Aorta (tissue), 5 donors: ENCODE measurements at regions not wholly inside any gene's neighbourhood (a gene's known extent, or its start where the extent isn't known, plus 50 kb on each side); places are given as distances from the start of the nearest gene placed in this dataset.
A peak's percentile ranks its signal among the peaks of the same experiment; 100 is the strongest.

ENCODE experiments used
- ATAC-seq: fragments of 200-7000 bp; cut with Tn5 transposase; one replicate; pipeline ENCODE4 v1.9.1; 2022; ENCODE audit warnings: moderate library complexity; ENCODE audit not compliant: low FRiP score
- DNase-seq, 2 donors: peaks; one replicate each; pipeline ENCODE4 v3.0.0-alpha.2; 2020
- H3K27ac ChIP-seq, 2 donors: one replicate each; pipeline ENCODE4 v1.5.1; 2013; ENCODE audit warnings: low read length in 2 of 2, mild to moderate bottlenecking in 2 of 2, moderate library complexity in 2 of 2, control low read depth in 1 of 2, inconsistent platforms in 1 of 2, low read depth in 1 of 2
- H3K27me3 ChIP-seq, 2 donors: one replicate each; pipeline ENCODE4 v1.6.1; 2013; ENCODE audit warnings: control low read depth in 1 of 2, low read length in 1 of 2, mild to moderate bottlenecking in 1 of 2, moderate library complexity in 1 of 2; ENCODE audit not compliant: insufficient read depth in 2 of 2, control insufficient read depth in 1 of 2
- H3K36me3 ChIP-seq, 2 donors: one replicate each; pipeline ENCODE4 v1.6.1; 2013; ENCODE audit warnings: control low read depth in 1 of 2, low read length in 1 of 2, mild to moderate bottlenecking in 1 of 2; ENCODE audit not compliant: insufficient read depth in 2 of 2, control insufficient read depth in 1 of 2
- H3K4me1 ChIP-seq, 2 donors: one replicate each; pipeline ENCODE4 v1.6.1; 2013; ENCODE audit warnings: low read length in 2 of 2, control low read depth in 1 of 2, mild to moderate bottlenecking in 1 of 2, moderate library complexity in 1 of 2; ENCODE audit not compliant: insufficient read depth in 2 of 2, control insufficient read depth in 1 of 2
- H3K4me3 ChIP-seq, 2 donors: one replicate each; pipeline ENCODE4 v1.5.1; 2013; ENCODE audit warnings: low read length in 2 of 2, control low read depth in 1 of 2, mild to moderate bottlenecking in 1 of 2
- H3K9me3 ChIP-seq: one replicate; pipeline ENCODE4 v1.6.1; 2013; ENCODE audit warnings: mild to moderate bottlenecking, low read length; ENCODE audit not compliant: control insufficient read depth
- whole genome bisulfite sequencing, 2 donors: extraction: QIAGEN DNeasy Blood & Tissue Kit; methylation state at CpG; one replicate each; pipeline ENCODE4 v1.1.7; 2013; 5-methylcytosine and 5-hydroxymethylcytosine counted together
- intact Hi-C, 2 donors: fragments of 100-400 bp; cut with DNase I; formaldehyde crosslinking; loops; one replicate each; pipeline versions ENCODE4 v1.14.2 to v1.15.0; 2022
- donor health status: healthy with polysubstance abuse.
- donor health status: Bipolar disorder and iron deficiency.
- donor health status: DM: no; HTN: no; CAD: no.
- donor health status: DM: no; HTN: no; CAD: no.
- donor health status: DM: yes; HTN: yes; CAD: no.

- H3K27ac ChIP-seq, result no peak overlapping the region
- ATAC-seq (no peak), DNase-seq (no peak)
- 55 to 72% methylated on average over 2 of the region's 2 CpGs for WGBS, 2 donors
- intact Hi-C loops, result no loop called here
- H3K4me3 ChIP-seq, result no peak overlapping the region
- no peaks in the 10 kb centered on the region for H3K27me3 ChIP-seq
- no peaks in the 10 kb centered on the region for H3K9me3 ChIP-seq
- H3K4me1 ChIP-seq, result no peaks in the 10 kb centered on the region
- no peaks in the 10 kb centered on the region for H3K36me3 ChIP-seq
These were observed 352.1 kb upstream of the GATB start for GRCh38 chr4:152112887-152113286.

- ATAC-seq (no peak), DNase-seq (no peak)
- intact Hi-C loops, result no loop called here
- WGBS, 2 donors, result 92 to 95% methylated on average over 2 of the region's 2 CpGs
- Histone ChIP-seq H3K27ac (no peak overlapping the region), H3K36me3 (no peaks in the 10 kb centered on the region), H3K27me3 (no peaks in the 10 kb centered on the region), H3K9me3 (no peaks in the 10 kb centered on the region), H3K4me3 (no peak overlapping the region), H3K4me1 (no peaks in the 10 kb centered on the region)
These were observed 351.4 kb upstream of the GATB start for GRCh38 chr4:152112190-152112589.

- Histone ChIP-seq H3K27me3 (no peaks in the 10 kb centered on the region), H3K36me3 (no peaks in the 10 kb centered on the region), H3K4me1 (peaks cover 0 to 5% of the 10 kb centered on the region in 2 donors), H3K9me3 (no peaks in the 10 kb centered on the region), H3K27ac (no peak overlapping the region), H3K4me3 (no peak overlapping the region)
- intact Hi-C loops, result no loop called here
- no peak for DNase-seq
- no peak for ATAC-seq
- WGBS, 2 donors, result 91 to 93% methylated on average over 1 of the region's 1 CpG
These were observed 350.0 kb upstream of the GATB start for GRCh38 chr4:152110780-152111179.

GRCh38 chr4:152109531-152110509, 349.0 kb upstream of the GATB start:
- no peak for DNase-seq
- H3K27ac ChIP-seq, result no peak overlapping the region
- no peak for ATAC-seq

GRCh38 chr4:152107736-152108500, 347.1 kb upstream of the GATB start:
- Histone ChIP-seq H3K27ac (no peak overlapping the region), H3K27me3 (no peaks in the 10 kb centered on the region), H3K36me3 (no peaks in the 10 kb centered on the region), H3K9me3 (no peaks in the 10 kb centered on the region), H3K4me1 (peaks cover 0 to 5% of the 10 kb centered on the region in 2 donors), H3K4me3 (no peak overlapping the region)
- no peak for ATAC-seq
- WGBS, 2 donors, result 88% methylated on average over 8 of the region's 8 CpGs
- intact Hi-C loops, result loop anchor here in 1 of 2 donors (5.0 kb wide), 1 partner anchor 71 kb away; no protein-coding TSS in a partner anchor
- no peak for DNase-seq

More at GRCh38 chr4:152109531-152110509, 349.0 kb upstream of the GATB start:
- no peaks in the 10 kb centered on the region for H3K9me3 ChIP-seq
- peaks cover 0 to 5% of the 10 kb centered on the region in 2 donors for H3K4me1 ChIP-seq
- H3K4me3 ChIP-seq, result no peak overlapping the region
- no peaks in the 10 kb centered on the region for H3K27me3 ChIP-seq
- no peaks in the 10 kb centered on the region for H3K36me3 ChIP-seq
- 43 to 45% methylated on average over 9 of the region's 9 CpGs for WGBS, 2 donors
- intact Hi-C loops, result loop anchor here in 1 of 2 donors (5.0 kb wide), 1 partner anchor 73 kb away; no protein-coding TSS in a partner anchor

GRCh38 chr4:152106781-152107321, 346.0 kb upstream of the GATB start:
- no peak overlapping the region for H3K4me3 ChIP-seq
- H3K4me1 ChIP-seq, result peaks cover 0 to 5% of the 10 kb centered on the region in 2 donors
- no peak overlapping the region for H3K27ac ChIP-seq
- intact Hi-C loops, result loop anchor here in 1 of 2 donors (5.0 kb wide), 1 partner anchor 70 kb away; no protein-coding TSS in a partner anchor
- DNase-seq, result no peak
- no peak for ATAC-seq
- 70 to 76% methylated on average over 6 of the region's 6 CpGs for WGBS, 2 donors
- no peaks in the 10 kb centered on the region for H3K9me3 ChIP-seq
- H3K27me3 ChIP-seq, result no peaks in the 10 kb centered on the region
- H3K36me3 ChIP-seq, result no peaks in the 10 kb centered on the region

GRCh38 chr4:152106113-152106763, 345.4 kb upstream of the GATB start:
- H3K4me1 ChIP-seq, result peaks cover 0 to 5% of the 10 kb centered on the region in 2 donors
- ATAC-seq (peak; percentile 81), DNase-seq (peak; percentile 86 to 94)
- no peaks in the 10 kb centered on the region for H3K36me3 ChIP-seq
- H3K27ac ChIP-seq, result no peak overlapping the region
- H3K9me3 ChIP-seq, result no peaks in the 10 kb centered on the region
- 16 to 25% methylated on average over 6 of the region's 6 CpGs for WGBS, 2 donors
- H3K27me3 ChIP-seq, result no peaks in the 10 kb centered on the region
- H3K4me3 ChIP-seq, result no peak overlapping the region
- intact Hi-C loops, result loop anchor here in 1 of 2 donors (5.0 kb wide), 1 partner anchor 69 kb away; no protein-coding TSS in a partner anchor

- no peak for DNase-seq
These were observed 344.1 kb upstream of the GATB start for GRCh38 chr4:152104901-152105357.

More at GRCh38 chr4:152104901-152105357, 344.1 kb upstream of the GATB start:
- no peak for ATAC-seq
- Histone ChIP-seq H3K36me3 (no peaks in the 10 kb centered on the region), H3K27ac (no peak overlapping the region), H3K27me3 (no peaks in the 10 kb centered on the region), H3K4me1 (peaks cover 0 to 5% of the 10 kb centered on the region in 2 donors), H3K4me3 (no peak overlapping the region), H3K9me3 (no peaks in the 10 kb centered on the region)
- 63 to 64% methylated on average over 9 of the region's 9 CpGs for WGBS, 2 donors
- intact Hi-C loops, result loop anchor here in 1 of 2 donors (5.0 kb wide), 1 partner anchor 68 kb away; no protein-coding TSS in a partner anchor
